ENCODE measurements at regions not wholly inside any gene's neighbourhood (a gene's known extent, or its start where the extent isn't known, plus 50 kb on each side); places are given as distances from the start of the nearest gene placed in this dataset.
"Not testable (repeated sequence)": the region's sequence is repeated elsewhere in the genome, so short reads cannot be mapped to it uniquely, and the experiment has no call there.

GRCh38 chr19:31818798-31819105 lies 469.5 kb upstream of the TSHZ3 start:
- DNase-seq = no peak

- no peak for DNase-seq
These were observed 470.6 kb upstream of the TSHZ3 start for GRCh38 chr19:31819837-31820236.

DNA sequence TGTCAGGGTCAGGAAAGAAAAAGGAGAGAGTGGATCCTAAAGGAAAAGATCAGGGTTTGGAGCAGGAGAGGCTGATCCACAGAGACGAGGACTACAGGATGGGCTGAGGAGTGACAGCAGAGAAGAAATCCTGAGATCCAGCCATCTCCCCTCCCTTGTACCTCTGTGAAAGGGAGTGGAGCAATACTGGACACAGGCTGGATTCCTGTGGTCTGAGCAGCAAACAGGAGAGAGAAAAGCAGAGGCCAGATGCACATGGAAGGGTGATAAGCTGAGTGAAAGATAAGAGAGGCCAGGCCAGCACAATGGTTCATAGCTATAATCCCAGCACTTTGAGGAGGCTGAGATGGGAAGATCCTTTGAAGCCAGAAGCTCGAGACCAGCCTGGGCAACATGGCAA lies 472.1 kb upstream of the TSHZ3 start:
- no peak for DNase-seq

DNA sequence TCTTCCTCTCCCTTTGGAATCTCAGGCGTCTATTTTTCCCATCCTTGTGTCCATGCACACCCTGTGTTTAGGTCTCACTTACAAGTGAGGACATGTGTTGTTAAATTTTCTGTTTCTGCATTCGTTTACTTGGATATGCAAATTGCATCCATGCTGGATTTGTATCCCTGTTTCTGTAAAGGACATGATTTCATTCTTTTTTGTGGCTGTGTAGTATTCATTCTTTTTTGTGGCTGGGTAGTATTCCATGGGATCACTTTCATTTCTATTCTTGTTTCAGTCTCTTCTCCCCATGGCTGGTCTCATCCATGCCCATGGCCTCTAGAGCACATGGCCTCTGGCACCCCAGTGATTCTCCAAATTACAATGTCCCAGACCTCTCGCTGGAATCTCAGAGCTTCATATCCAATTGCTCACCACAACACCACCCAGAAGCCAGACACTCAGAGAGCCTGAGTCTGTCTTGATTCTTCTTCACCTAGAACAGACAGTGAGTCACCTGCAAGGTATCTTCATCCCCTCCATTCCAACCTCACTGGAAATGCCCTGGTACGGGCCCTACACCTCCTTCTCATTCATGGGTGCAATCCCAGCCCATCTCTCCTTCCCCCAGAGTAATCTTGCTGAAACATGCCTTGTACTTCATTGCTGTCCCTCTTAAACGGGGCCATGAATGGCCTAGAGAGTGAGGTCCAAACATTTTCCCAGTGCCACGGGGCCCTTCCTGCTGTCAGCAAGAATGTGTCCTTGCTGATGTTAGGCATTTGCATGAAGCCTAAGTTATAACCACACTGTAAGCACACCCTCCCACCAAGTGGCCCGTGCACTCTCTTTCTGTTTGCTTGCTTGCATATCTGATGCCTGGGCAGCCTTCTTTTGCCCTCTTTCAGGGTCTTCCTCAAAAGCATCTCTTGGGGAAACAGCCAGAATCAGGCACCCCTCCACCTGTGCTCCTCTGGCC lies 476.2 kb upstream of the TSHZ3 start:
- no peak for DNase-seq

- no peak for DNase-seq
These were observed 477.1 kb upstream of the TSHZ3 start for GRCh38 chr19:31826325-31826724.

DNA sequence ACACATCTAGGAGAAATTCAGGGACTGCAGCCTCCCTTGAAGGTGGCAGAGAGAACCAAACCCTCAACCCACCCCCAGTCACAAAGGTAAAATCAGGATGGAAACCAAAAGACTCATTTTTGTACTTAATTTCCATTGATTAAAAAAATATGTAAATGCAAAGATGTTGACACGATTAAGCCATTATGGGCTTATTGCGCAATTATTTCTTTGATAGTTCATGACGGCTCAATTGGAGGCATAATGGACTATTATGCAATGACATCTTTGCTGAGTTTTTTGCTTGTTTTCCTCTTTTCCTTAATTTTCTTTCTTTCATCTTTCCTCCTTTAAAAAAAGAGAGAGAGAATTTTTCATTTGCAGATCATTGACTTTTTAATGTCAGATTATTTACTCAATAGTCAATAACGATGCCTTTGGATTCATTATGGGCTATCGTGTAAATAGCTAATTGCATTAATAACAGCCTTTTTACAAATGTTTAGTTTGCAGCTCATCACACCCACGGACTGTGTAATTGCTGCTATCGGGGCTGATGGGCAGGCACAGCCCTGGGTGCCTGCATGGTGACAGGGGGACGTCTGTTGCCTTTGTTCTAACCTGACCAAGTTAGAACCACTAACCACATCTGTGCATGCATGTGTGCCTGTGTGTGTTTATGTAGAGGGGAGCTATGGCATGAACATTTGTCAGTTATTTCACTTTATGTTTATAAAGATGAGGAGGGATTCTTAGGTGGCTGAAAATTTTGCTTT lies 482.4 kb upstream of the TSHZ3 start:
- no peak for DNase-seq

GRCh38 chr19:31832176-31832548 lies 482.9 kb upstream of the TSHZ3 start:
- DNase-seq = no peak

DNA sequence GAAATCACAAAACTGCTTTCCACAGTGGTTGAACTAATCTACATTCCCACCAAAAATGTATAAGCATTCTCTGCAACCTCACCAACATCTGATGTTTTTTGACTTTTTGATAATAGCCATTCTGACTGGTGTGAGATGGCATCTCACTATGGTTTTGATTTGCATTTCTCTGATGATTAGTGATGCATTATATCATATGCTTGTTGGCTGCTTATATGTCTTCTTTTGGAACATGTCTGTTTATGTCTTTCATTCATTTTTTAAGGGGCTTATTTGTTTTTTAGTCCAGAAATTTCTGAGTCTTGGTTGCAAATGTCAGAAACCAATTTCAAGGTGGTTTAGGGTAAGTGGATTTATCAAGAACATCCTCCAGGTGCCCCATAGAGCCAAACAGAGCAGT lies 484.8 kb upstream of the TSHZ3 start:
- no peak for DNase-seq

- DNase-seq = no peak
These were observed 489.1 kb upstream of the TSHZ3 start for GRCh38 chr19:31838163-31838815.

- DNase-seq = no peak
These were observed 491.1 kb upstream of the TSHZ3 start for GRCh38 chr19:31840371-31840770.

DNA sequence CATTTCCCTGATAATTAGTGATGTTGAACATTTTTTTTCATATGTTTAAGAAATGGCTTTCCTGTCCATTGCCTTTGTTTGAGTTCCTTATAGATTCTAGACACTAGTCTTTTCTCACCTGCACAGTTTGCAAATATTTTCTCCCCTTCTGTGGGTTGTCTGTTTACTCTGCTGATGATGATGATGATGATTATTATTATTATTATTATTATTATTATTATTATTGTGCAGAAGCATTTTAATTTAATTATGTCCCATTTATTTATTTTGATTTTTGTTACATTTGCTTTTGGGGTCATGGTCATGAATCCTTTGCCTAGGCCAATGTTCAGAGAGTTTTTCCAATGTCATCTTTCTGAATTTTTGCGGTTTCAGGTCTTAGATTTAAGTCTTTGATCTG lies 492.5 kb upstream of the TSHZ3 start:
- DNase-seq = no peak

GRCh38 chr19:31863122-31863521 lies 482.3 kb upstream of the ZNF507 start:
- DNase-seq = no peak

GRCh38 chr19:31874313-31874712 lies 471.1 kb upstream of the ZNF507 start:
- no peak for DNase-seq

DNA sequence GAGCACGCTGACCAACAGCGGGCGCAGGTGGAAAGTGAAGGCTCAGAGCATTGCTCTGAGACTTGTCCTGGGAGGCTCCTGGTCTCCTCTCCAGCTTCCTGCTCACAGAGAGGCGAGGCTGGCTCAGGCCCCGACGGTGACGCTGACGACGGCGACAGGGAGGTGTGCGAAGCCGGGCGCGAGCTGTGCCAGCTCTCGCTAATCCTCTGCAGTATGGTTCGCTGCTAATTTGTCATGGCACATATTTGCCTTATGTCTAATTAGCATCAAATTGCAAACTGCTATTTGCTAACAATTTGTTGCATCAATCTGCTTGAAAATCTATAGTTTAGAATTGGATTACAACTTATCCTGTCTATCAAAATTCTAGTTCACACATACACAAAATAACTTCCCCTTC lies 469.8 kb upstream of the ZNF507 start:
- DNase-seq = no peak

DNA sequence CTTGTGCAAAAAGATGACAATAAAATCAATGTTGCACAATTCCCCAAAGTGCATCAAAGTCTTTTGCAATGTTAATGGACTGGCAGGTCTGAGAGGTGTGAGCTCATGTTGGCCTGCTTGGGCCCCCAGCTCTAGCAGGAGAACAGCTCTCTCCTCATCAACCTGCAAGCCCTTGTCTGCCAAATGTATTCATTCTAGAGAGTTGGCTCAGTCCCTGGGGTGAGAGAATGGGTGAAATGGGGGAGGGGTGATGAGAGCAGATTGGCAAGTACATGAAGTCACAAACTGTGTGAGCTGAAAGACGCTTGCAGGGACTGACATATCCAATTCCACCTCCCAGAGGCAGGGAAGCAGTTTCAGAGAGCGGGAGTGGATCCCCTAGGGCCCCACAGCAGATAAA lies 465.1 kb upstream of the ZNF507 start:
- DNase-seq = no peak

- DNase-seq = no peak
These were observed 463.4 kb upstream of the ZNF507 start for GRCh38 chr19:31881988-31882387.

DNA sequence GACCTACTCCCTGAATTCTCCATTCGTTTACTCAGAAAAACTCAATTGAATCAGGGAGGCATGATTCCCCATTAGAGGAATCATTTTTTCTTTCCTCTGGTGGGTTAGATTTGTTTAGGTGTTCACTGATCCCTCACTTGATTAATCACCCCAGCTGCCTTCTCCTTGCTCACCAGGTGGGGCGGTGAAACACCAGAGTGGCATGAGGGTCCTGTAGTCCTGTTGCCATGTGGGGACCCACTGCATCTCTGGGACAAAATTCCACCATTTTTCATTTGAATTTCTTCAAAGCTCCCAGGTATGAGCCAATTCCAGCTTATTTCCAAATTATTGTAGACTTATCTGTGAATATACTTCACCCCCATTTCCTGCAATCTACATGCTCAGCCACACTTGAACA lies 462.7 kb upstream of the ZNF507 start:
- no peak for DNase-seq

- no peak for DNase-seq
These were observed 462.0 kb upstream of the ZNF507 start for GRCh38 chr19:31883296-31883990.

DNA sequence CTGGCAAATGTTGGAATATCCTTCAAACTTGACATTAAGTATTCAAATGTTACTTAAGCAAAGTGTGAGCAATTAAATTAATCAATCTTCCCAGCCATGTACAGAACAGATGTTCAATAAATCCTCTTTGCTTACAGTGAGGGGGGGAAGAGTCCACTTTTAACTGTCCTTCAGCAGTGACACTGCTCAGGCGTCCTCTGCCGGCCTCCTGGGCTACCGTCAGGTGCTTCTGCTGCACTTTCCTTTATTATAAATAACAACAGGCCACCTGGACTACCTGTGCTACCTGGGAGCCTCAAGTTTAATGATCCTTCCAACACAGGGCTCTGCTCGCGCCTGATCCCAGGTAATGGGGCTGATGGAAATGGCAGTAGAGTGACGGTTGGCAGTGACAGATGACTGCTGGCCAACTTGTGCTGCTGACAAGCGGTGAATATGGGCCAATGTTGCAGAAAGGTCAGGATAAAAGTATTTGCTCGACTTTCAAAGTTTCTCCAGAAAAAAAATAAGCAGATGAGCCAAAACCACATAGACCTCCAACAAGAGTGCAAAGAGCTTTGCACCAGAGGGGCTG lies 460.0 kb upstream of the ZNF507 start:
- DNase-seq = no peak

- no peak for DNase-seq
These were observed 455.2 kb upstream of the ZNF507 start for GRCh38 chr19:31890230-31890629.

DNA sequence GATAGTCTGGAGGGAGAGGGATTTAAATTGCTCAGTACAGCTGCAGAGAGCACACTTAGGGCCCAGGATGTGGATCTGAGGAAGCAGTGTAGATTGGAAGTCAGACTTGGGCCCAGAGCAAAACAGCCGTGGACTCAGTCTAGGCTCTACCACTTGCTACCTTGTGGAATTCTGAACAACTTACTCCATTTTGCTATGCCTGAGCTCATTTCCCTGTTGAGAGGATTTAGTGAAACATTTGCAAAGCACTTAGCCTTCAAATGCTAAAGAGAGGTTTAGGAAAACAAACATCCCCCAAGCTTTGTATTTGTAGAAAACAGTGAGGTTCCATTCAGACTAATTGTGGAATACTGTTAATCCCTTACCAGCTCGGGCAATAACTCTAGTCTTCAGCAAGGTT lies 453.4 kb upstream of the ZNF507 start:
- DNase-seq = no peak

GRCh38 chr19:31893491-31893890 lies 451.9 kb upstream of the ZNF507 start:
- not testable (repeated sequence) for DNase-seq

DNA sequence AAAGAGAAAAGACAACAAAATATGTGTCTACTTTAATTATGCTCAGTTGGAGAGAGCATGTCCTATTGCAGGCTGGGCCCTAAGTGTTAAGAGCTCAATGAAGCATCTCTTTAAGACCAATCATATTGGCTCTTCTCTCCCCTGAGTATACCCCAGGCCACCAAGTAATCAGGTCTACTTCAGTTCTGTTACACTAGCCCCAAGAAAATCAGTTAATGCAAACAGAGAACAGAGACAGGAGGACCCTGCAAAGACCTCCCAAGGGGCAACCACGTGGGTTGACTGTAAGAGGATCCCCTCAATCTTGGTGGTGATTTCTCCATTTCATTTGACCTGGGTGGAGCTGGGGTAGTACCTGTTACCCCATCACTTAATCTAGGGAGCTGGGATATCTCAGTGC lies 451.0 kb upstream of the ZNF507 start:
- no peak for DNase-seq

All from inflammatory macrophage (primary cell).